Activated naive CD4-positive, alpha-beta T cell treated with anti-CD3 and anti-CD28 coated beads for 36 hours (primary cell): ENCODE measurements at regions not wholly inside any gene's neighbourhood (a gene's known extent, or its start where the extent isn't known, plus 50 kb on each side); places are given as distances from the start of the nearest gene placed in this dataset.

ENCODE experiments used
- CTCF ChIA-PET: fragments of 350-600 bp; sonication (Branson Sonifier 250); formaldehyde crosslinking; loops from one replicate; lab custom pipeline; 2021; ENCODE audit warnings: antibody characterized with exemption; lab: Charles Lee
- DNase-seq: peaks from one replicate; pipeline ENCODE4 v3.0.0-alpha.2; 2020
- H3K27ac Mint-ChIP-seq: one replicate; pipeline ENCODE4 v1.8.0; 2021; ENCODE audit warnings: mild to moderate bottlenecking, mixed read lengths
- H3K27me3 Mint-ChIP-seq: one replicate; pipeline ENCODE4 v1.8.0; 2021; ENCODE audit warnings: low read depth, mixed read lengths
- H3K36me3 Mint-ChIP-seq: one replicate; pipeline ENCODE4 v1.8.0; 2021; ENCODE audit warnings: low read depth, mixed read lengths
- H3K4me1 Mint-ChIP-seq: one replicate; pipeline ENCODE4 v1.8.0; 2021; ENCODE audit warnings: low read depth, mixed read lengths
- H3K4me3 Mint-ChIP-seq: one replicate; pipeline ENCODE4 v1.8.0; 2021; ENCODE audit warnings: mild to moderate bottlenecking, moderate library complexity, mixed read lengths
- H3K9me3 Mint-ChIP-seq: one replicate; pipeline ENCODE4 v1.8.0; 2021; ENCODE audit warnings: mixed read lengths
- intact Hi-C: fragments of 100-400 bp; cut with micrococcal nuclease; formaldehyde crosslinking; loops from one replicate; pipeline ENCODE4 v1.15.1; 2023

DNA sequence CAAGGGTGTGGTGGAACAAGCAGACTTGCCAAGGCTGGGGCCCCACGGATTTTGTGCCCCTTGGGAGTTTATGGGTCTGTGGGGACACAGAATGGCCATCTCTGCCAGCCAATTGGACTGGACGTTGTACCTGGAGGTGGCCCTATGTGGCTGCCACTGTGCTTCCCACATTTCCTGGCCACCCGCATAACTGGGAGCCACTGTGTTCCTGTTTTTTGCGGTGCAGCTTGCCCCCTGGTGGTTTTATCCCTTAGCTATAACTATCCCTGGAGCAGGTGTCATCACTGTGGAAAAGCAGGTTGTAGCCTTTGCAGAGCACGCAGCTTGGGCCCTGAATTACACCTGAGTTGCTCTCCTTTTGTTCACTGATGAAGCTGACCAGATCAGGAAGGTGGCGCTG is 306.3 kb downstream of the ZPLD1 start:
- CTCF ChIA-PET: interaction anchor here (3.5 kb wide), 1 partner anchor 68 kb away, joined by 15 read pairs; no protein-coding TSS in a partner anchor
- Mint-ChIP-seq H3K27ac (no peak overlapping the region), H3K9me3 (no peaks in the 10 kb centered on the region), H3K4me3 (no peak overlapping the region), H3K27me3 (no peaks in the 10 kb centered on the region), H3K36me3 (no peaks in the 10 kb centered on the region), H3K4me1 (no peaks in the 10 kb centered on the region)
- no peak for DNase-seq
- intact Hi-C loops: loop anchor here (2.0 kb wide), 1 partner anchor 68 kb away; no protein-coding TSS in a partner anchor

DNA sequence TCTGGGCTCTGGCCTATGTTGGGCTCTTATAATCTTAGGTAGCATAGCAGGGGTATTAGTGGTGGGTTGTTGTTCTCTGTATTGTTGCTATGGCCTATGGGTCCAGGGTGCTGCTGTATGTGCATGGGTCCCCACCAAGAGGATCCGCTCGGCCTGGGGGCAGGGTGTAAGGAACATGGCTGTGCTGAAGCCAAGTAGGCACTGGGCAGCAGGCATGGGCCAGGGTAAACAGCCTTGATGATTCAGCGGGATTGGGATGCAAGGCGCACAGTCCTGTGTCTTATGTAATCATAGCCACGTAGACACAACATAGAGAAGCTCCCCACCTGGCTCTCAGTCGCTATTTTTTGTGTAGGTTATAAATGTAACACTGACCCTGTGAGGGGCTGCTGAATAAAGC is 306.9 kb downstream of the ZPLD1 start:
- DNase-seq: no peak
- Mint-ChIP-seq H3K9me3 (no peaks in the 10 kb centered on the region), H3K4me1 (no peaks in the 10 kb centered on the region), H3K27ac (no peak overlapping the region), H3K4me3 (no peak overlapping the region), H3K27me3 (no peaks in the 10 kb centered on the region), H3K36me3 (no peaks in the 10 kb centered on the region)
- CTCF ChIA-PET: interaction anchor here (3.5 kb wide), 1 partner anchor 69 kb away, joined by 15 read pairs; no protein-coding TSS in a partner anchor
- intact Hi-C loops: loop anchor here (2.0 kb wide), 1 partner anchor 69 kb away; no protein-coding TSS in a partner anchor

- no peak overlapping the region for H3K4me3 Mint-ChIP-seq
- no peaks in the 10 kb centered on the region for H3K9me3 Mint-ChIP-seq
- no peaks in the 10 kb centered on the region for H3K27me3 Mint-ChIP-seq
- H3K27ac Mint-ChIP-seq: no peak overlapping the region
- intact Hi-C loops: no loop called here
- no peak for DNase-seq
- H3K36me3 Mint-ChIP-seq: no peaks in the 10 kb centered on the region
- H3K4me1 Mint-ChIP-seq: no peaks in the 10 kb centered on the region
- CTCF ChIA-PET: no interaction called here
Measured at GRCh38 chr3:102745881-102746280, 311.1 kb downstream of the ZPLD1 start.

GRCh38 chr3:102747611-102748010 is 312.8 kb downstream of the ZPLD1 start:
- no peaks in the 10 kb centered on the region for H3K27me3 Mint-ChIP-seq
- intact Hi-C loops: no loop called here
- DNase-seq: no peak
- H3K9me3 Mint-ChIP-seq: no peaks in the 10 kb centered on the region
- CTCF ChIA-PET: no interaction called here
- no peaks in the 10 kb centered on the region for H3K4me1 Mint-ChIP-seq
- H3K27ac Mint-ChIP-seq: no peak overlapping the region
- no peaks in the 10 kb centered on the region for H3K36me3 Mint-ChIP-seq
- H3K4me3 Mint-ChIP-seq: no peak overlapping the region

- Mint-ChIP-seq H3K4me1 (no peaks in the 10 kb centered on the region), H3K9me3 (no peaks in the 10 kb centered on the region), H3K27ac (no peak overlapping the region), H3K36me3 (no peaks in the 10 kb centered on the region), H3K4me3 (no peak overlapping the region), H3K27me3 (no peaks in the 10 kb centered on the region)
- CTCF ChIA-PET: no interaction called here
- intact Hi-C loops: no loop called here
- no peak for DNase-seq
Measured at GRCh38 chr3:102748646-102749045, 313.8 kb downstream of the ZPLD1 start.

GRCh38 chr3:102750322-102750721 is 315.5 kb downstream of the ZPLD1 start:
- no peaks in the 10 kb centered on the region for H3K4me1 Mint-ChIP-seq
- no peak for DNase-seq
- H3K4me3 Mint-ChIP-seq: no peak overlapping the region
- H3K27me3 Mint-ChIP-seq: no peaks in the 10 kb centered on the region
- no peak overlapping the region for H3K27ac Mint-ChIP-seq
- CTCF ChIA-PET: no interaction called here
- no peaks in the 10 kb centered on the region for H3K9me3 Mint-ChIP-seq
- intact Hi-C loops: no loop called here
- H3K36me3 Mint-ChIP-seq: no peaks in the 10 kb centered on the region

- no peak overlapping the region for H3K27ac Mint-ChIP-seq
- H3K4me1 Mint-ChIP-seq: no peaks in the 10 kb centered on the region
- no peaks in the 10 kb centered on the region for H3K36me3 Mint-ChIP-seq
- H3K27me3 Mint-ChIP-seq: no peaks in the 10 kb centered on the region
- DNase-seq: no peak
- CTCF ChIA-PET: interaction anchor here (1.6 kb wide), 1 partner anchor 80 kb away, joined by 5 read pairs; no protein-coding TSS in a partner anchor
- H3K9me3 Mint-ChIP-seq: no peaks in the 10 kb centered on the region
- intact Hi-C loops: no loop called here
- no peak overlapping the region for H3K4me3 Mint-ChIP-seq
Measured at GRCh38 chr3:102753901-102754300, 319.1 kb downstream of the ZPLD1 start.

DNA sequence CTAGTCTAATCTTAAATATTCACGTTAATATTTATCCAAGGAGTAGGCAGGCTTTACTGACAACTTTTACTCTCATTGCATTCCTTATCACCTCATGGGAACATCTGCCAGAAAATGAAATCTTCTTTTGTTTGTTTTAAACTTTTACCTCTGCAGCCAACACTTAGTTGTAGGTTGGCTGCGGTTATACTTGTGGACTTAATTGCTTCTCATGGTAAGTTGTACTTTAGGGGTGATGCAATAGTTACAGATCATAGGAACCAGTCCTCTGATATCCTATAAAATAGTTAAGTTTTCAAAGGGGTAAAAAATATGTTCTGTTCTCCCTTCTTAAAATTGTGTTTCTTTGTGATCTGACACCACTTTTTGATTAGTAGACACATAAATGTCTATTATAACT is 321.9 kb downstream of the ZPLD1 start:
- H3K27ac Mint-ChIP-seq: no peak overlapping the region
- CTCF ChIA-PET: no interaction called here

GRCh38 chr3:102757950-102758349 is 323.1 kb downstream of the ZPLD1 start:
- Mint-ChIP-seq H3K4me3 (no peak overlapping the region), H3K36me3 (no peaks in the 10 kb centered on the region), H3K27me3 (no peaks in the 10 kb centered on the region), H3K9me3 (no peaks in the 10 kb centered on the region), H3K27ac (no peak overlapping the region), H3K4me1 (no peaks in the 10 kb centered on the region)
- CTCF ChIA-PET: no interaction called here
- intact Hi-C loops: no loop called here
- no peak for DNase-seq

More for the DNA sequence above, 321.9 kb downstream of the ZPLD1 start:
- Mint-ChIP-seq H3K27me3 (no peaks in the 10 kb centered on the region), H3K4me1 (no peaks in the 10 kb centered on the region), H3K9me3 (no peaks in the 10 kb centered on the region), H3K36me3 (no peaks in the 10 kb centered on the region), H3K4me3 (no peak overlapping the region)
- intact Hi-C loops: no loop called here
- DNase-seq: no peak

GRCh38 chr3:102761766-102762165 is 327.0 kb downstream of the ZPLD1 start:
- no peaks in the 10 kb centered on the region for H3K9me3 Mint-ChIP-seq
- no peaks in the 10 kb centered on the region for H3K27me3 Mint-ChIP-seq
- no peak overlapping the region for H3K4me3 Mint-ChIP-seq
- CTCF ChIA-PET: no interaction called here
- H3K27ac Mint-ChIP-seq: no peak overlapping the region
- no peaks in the 10 kb centered on the region for H3K36me3 Mint-ChIP-seq
- DNase-seq: no peak
- H3K4me1 Mint-ChIP-seq: no peaks in the 10 kb centered on the region
- intact Hi-C loops: no loop called here

DNA sequence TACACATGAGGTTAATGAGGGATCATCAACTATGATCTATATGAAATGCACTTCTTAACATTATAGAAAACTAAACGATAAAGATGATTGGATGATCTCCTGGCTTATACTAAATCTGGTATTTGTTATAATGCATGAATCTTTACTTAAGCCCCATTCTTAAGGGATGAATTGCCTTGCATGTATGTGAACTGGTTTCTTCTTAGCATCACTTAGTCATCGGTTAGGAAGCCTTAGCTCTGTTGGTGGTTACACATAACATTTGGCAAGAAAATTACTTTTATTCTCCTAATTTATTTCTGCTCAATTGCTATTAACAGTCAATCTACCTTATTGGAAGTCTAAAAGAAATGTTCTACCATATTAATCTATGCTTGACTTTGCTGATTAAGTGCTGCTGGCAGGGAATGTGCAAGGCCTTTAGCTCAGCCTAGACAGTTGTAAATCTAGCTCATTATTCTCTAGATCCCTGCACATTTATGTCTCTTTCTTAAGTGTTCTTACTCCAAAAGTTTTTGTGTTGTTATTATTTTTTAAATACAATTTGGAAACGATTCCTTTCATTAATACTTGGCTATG is 356.0 kb downstream of the ZPLD1 start:
- no peaks in the 10 kb centered on the region for H3K4me1 Mint-ChIP-seq
- no peak for DNase-seq
- H3K9me3 Mint-ChIP-seq: no peaks in the 10 kb centered on the region
- no peak overlapping the region for H3K4me3 Mint-ChIP-seq
- H3K36me3 Mint-ChIP-seq: no peaks in the 10 kb centered on the region
- CTCF ChIA-PET: no interaction called here
- no peak overlapping the region for H3K27ac Mint-ChIP-seq
- peaks cover 3% of the 10 kb centered on the region for H3K27me3 Mint-ChIP-seq
- intact Hi-C loops: no loop called here

DNA sequence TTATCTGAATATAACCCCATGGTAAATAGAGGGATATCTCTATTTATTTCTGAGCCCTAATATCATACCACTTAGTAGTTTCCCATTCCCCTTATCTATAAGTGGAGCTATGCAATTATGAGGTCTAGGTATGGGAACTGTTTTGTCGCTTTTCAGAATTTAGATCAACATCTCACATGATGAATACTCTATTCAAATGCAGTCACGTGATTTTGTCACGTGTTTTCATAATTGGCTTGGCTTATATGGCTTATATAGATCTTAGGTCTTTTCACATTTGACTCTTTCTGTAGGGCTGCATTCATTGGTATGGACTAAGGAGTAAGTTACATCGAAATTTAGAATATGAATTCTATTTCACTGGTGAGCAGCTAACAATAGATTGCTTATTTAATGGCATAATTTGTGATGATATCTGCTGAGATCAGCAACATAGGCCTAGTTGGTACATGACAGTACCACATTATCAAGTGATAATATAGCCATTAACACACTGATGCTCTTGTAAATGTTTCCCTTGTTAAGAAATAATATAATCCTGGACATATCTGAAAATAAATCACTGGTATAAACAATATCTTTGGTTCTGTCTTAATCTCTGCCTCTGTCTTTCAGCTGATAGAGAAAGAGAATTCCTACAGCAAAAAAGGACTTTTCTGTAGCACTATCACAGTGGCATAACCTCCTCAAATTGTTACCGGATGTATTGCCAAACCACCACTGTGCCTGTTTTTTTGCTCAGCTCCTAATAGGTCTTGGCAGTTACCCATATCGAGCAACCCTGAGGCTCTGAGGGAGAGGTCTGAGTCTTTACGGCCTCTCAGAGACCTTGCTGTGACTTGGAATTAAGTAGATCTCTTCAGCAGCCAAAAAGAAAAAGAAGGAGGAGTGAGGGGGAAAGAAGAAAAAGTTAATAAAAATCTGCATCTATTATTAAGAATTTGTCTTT is 357.1 kb downstream of the ZPLD1 start:
- Mint-ChIP-seq H3K9me3 (no peaks in the 10 kb centered on the region), H3K4me3 (no peak overlapping the region), H3K27me3 (peaks cover 3% of the 10 kb centered on the region), H3K4me1 (no peaks in the 10 kb centered on the region), H3K36me3 (no peaks in the 10 kb centered on the region), H3K27ac (no peak overlapping the region)
- CTCF ChIA-PET: no interaction called here
- DNase-seq: no peak
- intact Hi-C loops: no loop called here

GRCh38 chr3:102796804-102797203 is 362.0 kb downstream of the ZPLD1 start:
- H3K27ac Mint-ChIP-seq: no peak overlapping the region
- no peaks in the 10 kb centered on the region for H3K4me1 Mint-ChIP-seq
- no peaks in the 10 kb centered on the region for H3K9me3 Mint-ChIP-seq
- no peak overlapping the region for H3K4me3 Mint-ChIP-seq
- H3K36me3 Mint-ChIP-seq: no peaks in the 10 kb centered on the region
- DNase-seq: no peak
- intact Hi-C loops: no loop called here
- no peaks in the 10 kb centered on the region for H3K27me3 Mint-ChIP-seq
- CTCF ChIA-PET: no interaction called here
